ENCODE measurements at regions not wholly inside any gene's neighbourhood (a gene's known extent, or its start where the extent isn't known, plus 50 kb on each side); places are given as distances from the start of the nearest gene placed in this dataset.

- no peak for TF ChIP-seq CTCF (IDR thresholded peaks at IDR 0.05)
- no peak for TF ChIP-seq POLR2A (IDR thresholded peaks at IDR 0.05)
Measured at GRCh38 chr12:28950049-28950448, 199.0 kb upstream of the FAR2 start.
